ENCODE measurements at regions not wholly inside any gene's neighbourhood (a gene's known extent, or its start where the extent isn't known, plus 50 kb on each side); places are given as distances from the start of the nearest gene placed in this dataset.
A peak's percentile ranks its signal among the peaks of the same experiment; 100 is the strongest.

DNA sequence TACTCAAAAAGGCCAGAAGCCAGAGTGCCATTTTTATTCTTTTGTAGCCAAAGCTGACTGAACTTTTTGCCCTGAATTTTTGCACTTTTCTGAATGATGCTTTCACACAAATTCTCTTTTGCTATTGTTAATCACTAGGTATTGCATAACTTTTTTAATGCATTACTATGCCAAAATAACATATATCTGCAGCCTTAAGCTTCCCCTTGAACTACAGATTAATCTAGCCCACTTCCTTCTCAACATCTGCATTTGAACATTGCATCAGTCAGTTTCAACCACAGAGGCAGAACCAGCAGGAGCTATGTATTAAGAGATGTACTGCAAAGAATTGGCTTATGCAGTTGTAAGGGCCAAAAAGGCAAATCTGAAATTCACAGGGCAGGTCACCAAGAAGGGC, 197.6 kb upstream of the GYPA start:
- ATAC-seq (replicated peaks), result no peak

GRCh38 chr4:144338834-144339233, 198.3 kb upstream of the GYPA start:
- no peaks in the 10 kb centered on the region for H3K36me3 Mint-ChIP-seq (ENCODE audit: low read depth)
- no peak for ATAC-seq (replicated peaks)

More for the DNA sequence above, 197.6 kb upstream of the GYPA start:
- Mint-ChIP-seq H3K36me3 (ENCODE audit: low read depth) (no peaks in the 10 kb centered on the region), H3K4me3 (no peak overlapping the region), H3K27ac (no peak overlapping the region), H3K27me3 (no peaks in the 10 kb centered on the region), H3K9me3 (peaks cover 4% of the 10 kb centered on the region), H3K4me1 (no peaks in the 10 kb centered on the region)

GRCh38 chr4:144340931-144341330, 200.4 kb upstream of the GYPA start:
- Mint-ChIP-seq H3K9me3 (peaks cover 4% of the 10 kb centered on the region), H3K36me3 (ENCODE audit: low read depth) (no peaks in the 10 kb centered on the region), H3K4me1 (no peaks in the 10 kb centered on the region), H3K27me3 (no peaks in the 10 kb centered on the region), H3K4me3 (no peak overlapping the region), H3K27ac (no peak overlapping the region)
- ATAC-seq (replicated peaks), result no peak

More at GRCh38 chr4:144338834-144339233, 198.3 kb upstream of the GYPA start:
- Mint-ChIP-seq H3K4me3 (no peak overlapping the region), H3K27me3 (no peaks in the 10 kb centered on the region), H3K9me3 (peaks cover 4% of the 10 kb centered on the region), H3K4me1 (no peaks in the 10 kb centered on the region), H3K27ac (no peak overlapping the region)

- Mint-ChIP-seq H3K36me3 (ENCODE audit: low read depth) (no peaks in the 10 kb centered on the region), H3K27ac (no peak overlapping the region), H3K4me1 (no peaks in the 10 kb centered on the region), H3K4me3 (no peak overlapping the region), H3K9me3 (peaks cover 4% of the 10 kb centered on the region), H3K27me3 (no peaks in the 10 kb centered on the region)
- ATAC-seq (replicated peaks), result no peak
Observed at GRCh38 chr4:144342949-144343760, 202.6 kb upstream of the GYPA start.

DNA sequence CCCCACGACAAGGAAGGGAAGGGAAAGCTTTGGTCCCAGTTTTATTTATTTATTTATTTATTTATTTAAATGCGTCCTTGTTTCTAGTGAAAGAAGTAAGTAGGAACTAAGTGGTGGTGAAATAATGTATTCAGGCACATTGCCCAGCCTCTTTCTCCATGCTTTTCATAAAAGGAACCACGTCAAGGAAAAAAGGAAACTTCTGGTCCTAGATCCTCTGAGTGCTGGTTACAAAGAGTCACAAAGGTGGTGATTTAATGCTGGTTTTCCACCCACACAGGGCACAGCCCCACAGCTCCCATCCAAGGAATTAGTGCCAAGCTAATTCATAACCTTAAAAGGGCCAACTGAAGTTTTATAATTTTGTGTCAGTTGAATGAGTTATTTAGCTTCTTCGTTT, 206.6 kb upstream of the GYPA start:
- Mint-ChIP-seq H3K27ac (no peak overlapping the region), H3K4me1 (no peaks in the 10 kb centered on the region), H3K9me3 (no peaks in the 10 kb centered on the region), H3K27me3 (no peaks in the 10 kb centered on the region), H3K4me3 (no peak overlapping the region), H3K36me3 (ENCODE audit: low read depth) (no peaks in the 10 kb centered on the region)
- no peak for ATAC-seq (replicated peaks)

DNA sequence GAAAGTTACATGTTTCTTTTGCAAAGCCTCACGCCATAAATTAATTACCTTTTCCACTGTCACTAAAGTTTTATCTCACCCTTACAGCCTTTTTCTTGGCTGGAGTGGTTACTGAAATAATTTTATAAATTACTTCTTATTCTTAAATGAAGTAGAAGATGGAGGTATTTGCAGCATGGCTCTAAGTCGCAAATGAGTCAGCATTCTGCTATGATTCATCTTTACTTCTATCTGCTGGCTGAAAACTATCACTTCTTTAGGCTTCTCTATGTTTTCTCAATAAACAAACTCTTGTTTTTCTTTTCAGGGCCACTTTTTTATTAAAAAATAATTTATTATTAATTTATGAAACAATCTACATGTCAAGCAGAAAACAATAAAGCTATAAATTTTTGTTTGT, 210.2 kb upstream of the GYPA start:
- ATAC-seq (replicated peaks), result no peak
- Mint-ChIP-seq H3K36me3 (ENCODE audit: low read depth) (no peaks in the 10 kb centered on the region), H3K27ac (no peak overlapping the region), H3K27me3 (peaks cover 4% of the 10 kb centered on the region), H3K4me1 (no peaks in the 10 kb centered on the region), H3K9me3 (no peaks in the 10 kb centered on the region), H3K4me3 (no peak overlapping the region)

DNA sequence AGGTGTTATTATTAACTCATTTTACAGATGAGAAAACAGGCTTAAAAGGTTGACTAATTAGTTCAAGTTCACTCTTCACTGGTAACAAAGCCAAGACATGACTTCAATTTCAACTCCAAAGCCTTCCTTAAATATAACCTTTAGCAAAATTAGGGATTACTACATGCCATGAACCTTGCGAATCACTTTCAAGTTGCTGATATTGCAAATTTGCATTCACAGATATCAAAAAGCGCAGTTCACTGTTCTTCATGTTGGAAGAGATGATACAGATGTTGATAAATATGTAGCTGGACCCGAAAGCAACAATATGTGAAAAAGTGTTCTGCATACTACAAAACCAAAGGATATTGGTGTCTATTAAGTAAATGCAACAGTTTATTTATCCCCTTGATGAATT, 210.8 kb upstream of the GYPA start:
- Mint-ChIP-seq H3K27me3 (peaks cover 10% of the 10 kb centered on the region), H3K36me3 (ENCODE audit: low read depth) (no peaks in the 10 kb centered on the region), H3K4me3 (no peak overlapping the region), H3K27ac (no peak overlapping the region), H3K9me3 (no peaks in the 10 kb centered on the region), H3K4me1 (no peaks in the 10 kb centered on the region)
- ATAC-seq (replicated peaks), result no peak

DNA sequence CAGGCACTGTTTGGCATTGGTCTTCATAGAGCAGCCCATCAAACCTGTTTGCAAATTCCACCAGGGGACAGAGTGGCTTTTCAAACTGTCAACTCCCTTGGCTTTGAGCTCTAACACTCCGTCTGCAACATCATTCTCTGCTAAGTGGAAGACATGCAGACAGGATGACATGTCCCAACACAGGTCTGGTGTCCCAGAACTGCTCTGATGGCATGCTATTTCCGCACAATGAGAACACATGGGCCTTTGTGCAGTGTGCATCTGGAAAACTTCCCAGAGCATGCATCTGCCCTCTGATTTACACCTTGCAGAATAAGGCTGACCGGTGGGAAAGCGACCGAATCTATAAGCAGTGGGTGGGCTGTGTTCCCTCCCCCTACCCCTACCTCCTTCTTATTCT, 212.8 kb upstream of the GYPA start:
- Mint-ChIP-seq H3K27ac (no peak overlapping the region), H3K27me3 (peaks cover 14% of the 10 kb centered on the region), H3K4me3 (no peak overlapping the region), H3K4me1 (no peaks in the 10 kb centered on the region), H3K9me3 (no peaks in the 10 kb centered on the region), H3K36me3 (ENCODE audit: low read depth) (no peaks in the 10 kb centered on the region)
- no peak for ATAC-seq (replicated peaks)

DNA sequence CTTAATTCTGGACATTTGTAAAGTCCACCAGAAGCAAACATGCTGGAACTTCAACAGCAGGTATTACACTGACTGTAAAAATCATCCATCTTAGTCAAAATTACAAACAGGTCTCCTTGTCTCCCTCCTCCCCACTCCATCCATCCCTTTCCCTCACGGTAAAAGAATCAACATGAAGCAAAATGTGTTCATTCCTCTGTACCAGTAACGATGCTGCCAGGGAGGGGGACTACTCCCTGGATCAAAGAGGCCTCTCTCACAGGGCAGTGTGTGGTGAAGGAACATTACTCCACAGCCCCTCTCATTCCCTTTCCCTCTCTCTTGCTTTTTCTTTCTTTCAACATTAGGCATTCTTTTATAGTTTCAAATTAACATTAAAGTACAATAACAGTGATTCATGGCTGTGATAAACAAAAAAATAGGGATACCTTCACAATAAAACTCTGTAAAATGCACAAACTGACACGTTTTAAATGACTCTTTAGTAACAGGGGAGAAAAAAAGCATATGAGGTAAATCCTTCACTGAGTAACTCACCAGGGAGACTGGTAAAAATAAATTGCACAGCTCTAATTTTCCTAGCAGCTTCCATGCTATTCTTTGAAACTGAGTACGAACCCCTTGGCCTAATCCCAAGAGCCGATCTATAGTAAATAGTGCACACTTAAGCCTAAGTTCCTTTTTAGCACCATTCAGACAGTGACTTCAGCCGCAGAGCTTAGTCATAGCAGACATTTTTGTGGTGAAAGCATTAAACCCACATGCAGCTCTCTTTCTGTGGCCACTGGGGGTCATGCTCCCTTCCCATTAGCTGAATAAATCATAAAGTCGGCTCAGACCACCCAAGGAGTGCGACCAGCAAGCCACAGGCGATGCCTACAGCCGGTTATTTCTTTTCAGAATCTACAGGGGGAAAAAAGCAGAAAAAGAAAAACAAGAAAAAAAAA, 215.6 kb upstream of the GYPA start:
- peaks cover 24% of the 10 kb centered on the region for H3K27me3 Mint-ChIP-seq
- no peak overlapping the region for H3K4me3 Mint-ChIP-seq
- no peaks in the 10 kb centered on the region for H3K36me3 Mint-ChIP-seq (ENCODE audit: low read depth)
- peaks cover 5% of the 10 kb centered on the region for H3K9me3 Mint-ChIP-seq
- H3K4me1 Mint-ChIP-seq, result no peaks in the 10 kb centered on the region
- ATAC-seq (replicated peaks), result peak; percentile 50
- no peak overlapping the region for H3K27ac Mint-ChIP-seq

GRCh38 chr4:144356941-144357381, 216.4 kb upstream of the GYPA start:
- Mint-ChIP-seq H3K36me3 (ENCODE audit: low read depth) (no peaks in the 10 kb centered on the region), H3K27ac (no peak overlapping the region), H3K9me3 (peaks cover 5% of the 10 kb centered on the region), H3K4me3 (no peak overlapping the region), H3K4me1 (no peaks in the 10 kb centered on the region), H3K27me3 (peaks cover 24% of the 10 kb centered on the region)
- no peak for ATAC-seq (replicated peaks)

DNA sequence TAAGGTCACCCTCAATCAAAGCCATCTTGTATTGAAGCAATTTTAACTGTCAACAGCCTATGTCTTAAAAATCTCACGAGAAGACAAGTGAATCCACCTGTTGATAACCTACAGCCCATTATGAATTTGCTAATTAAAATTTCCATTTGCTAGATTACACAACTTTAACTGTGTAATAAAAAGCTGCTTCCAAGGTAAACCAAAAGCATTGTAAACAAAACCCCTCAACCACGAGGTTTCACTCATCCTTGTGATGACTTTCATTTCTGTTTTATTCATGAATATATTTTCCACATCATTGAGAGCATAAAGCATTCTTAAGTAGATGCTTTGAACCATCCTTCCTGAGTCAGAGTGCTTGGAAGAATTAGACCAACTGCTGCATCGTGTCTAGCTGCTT, 217.5 kb upstream of the GYPA start:
- no peaks in the 10 kb centered on the region for H3K4me1 Mint-ChIP-seq
- H3K4me3 Mint-ChIP-seq, result no peak overlapping the region
- H3K36me3 Mint-ChIP-seq (ENCODE audit: low read depth), result no peaks in the 10 kb centered on the region
- H3K9me3 Mint-ChIP-seq, result peaks cover 5% of the 10 kb centered on the region
- H3K27me3 Mint-ChIP-seq, result peaks cover 24% of the 10 kb centered on the region
- no peak for ATAC-seq (replicated peaks)
- H3K27ac Mint-ChIP-seq, result no peak overlapping the region

DNA sequence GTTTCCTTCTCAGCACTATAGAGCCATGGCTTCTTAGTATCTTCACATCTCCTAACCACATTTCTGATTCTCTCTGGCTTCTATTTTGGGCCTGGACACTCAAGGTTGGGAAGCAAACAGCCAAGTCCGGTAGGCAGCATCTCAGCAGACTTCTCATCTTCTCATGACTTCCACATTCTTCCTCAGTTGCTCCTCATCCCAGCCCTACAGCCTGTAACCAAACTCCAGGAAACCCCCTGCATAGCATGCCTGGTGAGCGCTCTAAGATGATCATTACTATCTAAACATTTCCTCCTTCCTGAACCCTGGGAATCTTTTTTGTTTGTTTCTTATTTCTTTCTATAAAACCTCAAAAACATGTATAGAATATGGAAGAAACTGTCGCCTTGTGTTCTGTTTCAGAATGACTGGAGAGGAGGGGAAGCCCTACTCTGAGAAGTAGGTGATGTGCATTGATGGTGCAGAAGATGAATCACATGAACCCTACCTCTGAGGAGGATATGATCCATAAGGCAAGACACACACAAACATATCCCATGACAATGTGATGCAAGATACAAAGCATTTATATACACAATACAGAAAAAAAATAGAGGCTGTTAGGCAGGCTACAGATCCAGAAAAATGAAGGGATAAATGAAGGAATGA, 219.8 kb upstream of the GYPA start:
- ATAC-seq (replicated peaks), result peak; percentile 35
- peaks cover 20% of the 10 kb centered on the region for H3K27me3 Mint-ChIP-seq
- H3K27ac Mint-ChIP-seq, result no peak overlapping the region
- no peak overlapping the region for H3K4me3 Mint-ChIP-seq
- peaks cover 5% of the 10 kb centered on the region for H3K9me3 Mint-ChIP-seq
- H3K36me3 Mint-ChIP-seq (ENCODE audit: low read depth), result no peaks in the 10 kb centered on the region
- H3K4me1 Mint-ChIP-seq, result no peaks in the 10 kb centered on the region

GRCh38 chr4:144362366-144362765, 221.8 kb upstream of the GYPA start:
- H3K27me3 Mint-ChIP-seq, result peaks cover 10% of the 10 kb centered on the region
- ATAC-seq (replicated peaks), result no peak
- no peak overlapping the region for H3K27ac Mint-ChIP-seq

GRCh38 chr4:144363890-144364289, 223.4 kb upstream of the GYPA start:
- H3K27me3 Mint-ChIP-seq, result peaks cover 10% of the 10 kb centered on the region
- H3K36me3 Mint-ChIP-seq (ENCODE audit: low read depth), result no peaks in the 10 kb centered on the region
- no peaks in the 10 kb centered on the region for H3K4me1 Mint-ChIP-seq
- peaks cover 5% of the 10 kb centered on the region for H3K9me3 Mint-ChIP-seq
- no peak for ATAC-seq (replicated peaks)
- no peak overlapping the region for H3K27ac Mint-ChIP-seq
- H3K4me3 Mint-ChIP-seq, result no peak overlapping the region

More at GRCh38 chr4:144362366-144362765, 221.8 kb upstream of the GYPA start:
- Mint-ChIP-seq H3K4me1 (no peaks in the 10 kb centered on the region), H3K4me3 (no peak overlapping the region), H3K36me3 (ENCODE audit: low read depth) (no peaks in the 10 kb centered on the region), H3K9me3 (peaks cover 5% of the 10 kb centered on the region)

All from activated T-helper 17 cell treated with anti-CD3 and anti-CD28 coated beads, Interleukin-2, amount 50 U/mL, for 72 hours (primary cell).